H1 (cell line): ENCODE measurements at regions not wholly inside any gene's neighbourhood (a gene's known extent, or its start where the extent isn't known, plus 50 kb on each side); places are given as distances from the start of the nearest gene placed in this dataset.

Experiments
- ATF3 ChIP-seq: IDR thresholded peaks from 2 replicates; pipeline ENCODE4 v1.6.1; 2011; ENCODE audit warnings: low read depth, mild to moderate bottlenecking, low read length; ENCODE audit not compliant: insufficient read depth
- BRCA1 ChIP-seq: IDR thresholded peaks from 2 replicates; pipeline ENCODE4 v1.6.1; 2012; ENCODE audit warnings: low read depth, low read length, improper control_type of control experiment
- CREB1 ChIP-seq: IDR thresholded peaks from 2 replicates; pipeline ENCODE4 v1.6.1; 2012; ENCODE audit warnings: inconsistent platforms
- CTCF ChIP-seq, 3 experiments: IDR thresholded peaks; 1 replicate in 2 of 3; 2 replicates in 1 of 3; pipeline versions ENCODE4 v1.5.1 to v1.6.1; 2011; ENCODE audit warnings: low read length in 3 of 3, mild to moderate bottlenecking in 3 of 3, inconsistent platforms in 2 of 3, low read depth in 1 of 3, moderate library complexity in 1 of 3; ENCODE audit not compliant: insufficient read depth in 1 of 3; ENCODE audit errors: control extremely low read depth in 1 of 3
- POLR2A ChIP-seq, 2 experiments: IDR thresholded peaks; 1 replicate in 1 of 2; 2 replicates in 1 of 2; pipeline ENCODE4 v1.6.1; 2011; ENCODE audit warnings: low read depth in 2 of 2, low read length in 2 of 2, mild to moderate bottlenecking in 2 of 2; ENCODE audit errors: control extremely low read depth in 1 of 2
- RBBP5 ChIP-seq: IDR thresholded peaks from 2 replicates; pipeline ENCODE4 v1.7.1; 2012; ENCODE audit warnings: low read depth, mild to moderate bottlenecking, inconsistent platforms, low read length, moderate library complexity, borderline replicate concordance
- RFX5 ChIP-seq: IDR thresholded peaks from 2 replicates; pipeline ENCODE4 v1.6.1; 2011; ENCODE audit warnings: low read depth, low read length, improper control_type of control experiment, borderline replicate concordance
- SIRT6 ChIP-seq: IDR thresholded peaks from one replicate; pipeline ENCODE4 v1.7.1; 2012; ENCODE audit warnings: low read length, inconsistent platforms
- SP4 ChIP-seq: IDR thresholded peaks from 2 replicates; pipeline ENCODE4 v1.6.1; 2012; ENCODE audit warnings: low read length, inconsistent platforms
- SUZ12 ChIP-seq: fragments of 200-600 bp; sonication (generic); IDR thresholded peaks from 2 replicates; pipeline ENCODE4 v1.6.1; 2012; ENCODE audit warnings: mild to moderate bottlenecking, inconsistent platforms, low read length, moderate library complexity, mixed read lengths
- TEAD4 ChIP-seq: IDR thresholded peaks from 2 replicates; pipeline ENCODE4 v1.6.1; 2012; ENCODE audit warnings: low read depth, low read length, inconsistent platforms, mixed read lengths

- TF ChIP-seq CREB1 (no peak), SIRT6 (no peak), SP4 (no peak), POLR2A (IDR thresholded peaks at IDR 0.05; ENCODE audit: control extremely low read depth in 1 of 2, low read depth in 2 of 2, low read length in 2 of 2) (no peak), SUZ12 (no peak), CTCF (IDR thresholded peaks at IDR 0.05; ENCODE audit: control extremely low read depth in 1 of 3, insufficient read depth in 1 of 3, low read depth in 1 of 3, low read length in 3 of 3) (no peak), RBBP5 (no peak), BRCA1 (no peak), RFX5 (no peak), TEAD4 (no peak), ATF3 (no peak)
Observed at GRCh38 chr9:107782381-107782780, 292.8 kb upstream of the KLF4 start.
